ENCODE measurements at regions not wholly inside any gene's neighbourhood (a gene's known extent, or its start where the extent isn't known, plus 50 kb on each side); places are given as distances from the start of the nearest gene placed in this dataset.

- TF ChIP-seq, protein P1, sequence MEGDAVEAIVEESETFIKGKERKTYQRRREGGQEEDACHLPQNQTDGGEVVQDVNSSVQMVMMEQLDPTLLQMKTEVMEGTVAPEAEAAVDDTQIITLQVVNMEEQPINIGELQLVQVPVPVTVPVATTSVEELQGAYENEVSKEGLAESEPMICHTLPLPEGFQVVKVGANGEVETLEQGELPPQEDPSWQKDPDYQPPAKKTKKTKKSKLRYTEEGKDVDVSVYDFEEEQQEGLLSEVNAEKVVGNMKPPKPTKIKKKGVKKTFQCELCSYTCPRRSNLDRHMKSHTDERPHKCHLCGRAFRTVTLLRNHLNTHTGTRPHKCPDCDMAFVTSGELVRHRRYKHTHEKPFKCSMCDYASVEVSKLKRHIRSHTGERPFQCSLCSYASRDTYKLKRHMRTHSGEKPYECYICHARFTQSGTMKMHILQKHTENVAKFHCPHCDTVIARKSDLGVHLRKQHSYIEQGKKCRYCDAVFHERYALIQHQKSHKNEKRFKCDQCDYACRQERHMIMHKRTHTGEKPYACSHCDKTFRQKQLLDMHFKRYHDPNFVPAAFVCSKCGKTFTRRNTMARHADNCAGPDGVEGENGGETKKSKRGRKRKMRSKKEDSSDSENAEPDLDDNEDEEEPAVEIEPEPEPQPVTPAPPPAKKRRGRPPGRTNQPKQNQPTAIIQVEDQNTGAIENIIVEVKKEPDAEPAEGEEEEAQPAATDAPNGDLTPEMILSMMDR (IDR thresholded peaks at IDR 0.05; ENCODE audit: low read depth, low read length, poor library complexity, severe bottlenecking): no peak
- no peak for TF ChIP-seq EZH2phosphoT487 (IDR thresholded peaks at IDR 0.05; ENCODE audit: borderline replicate concordance, low read length)
Observed at GRCh38 chr15:79527821-79528220, 95.7 kb downstream of the MINAR1 start.
